SU-DHL-6 (cell line): ENCODE measurements at regions not wholly inside any gene's neighbourhood (a gene's known extent, or its start where the extent isn't known, plus 50 kb on each side); places are given as distances from the start of the nearest gene placed in this dataset.

Experiments used
- H2AFZ ChIP-seq: fragments of 200-600 bp; sonication (generic); 2 replicates; pipeline ENCODE4 v1.6.1; 2014; ENCODE audit warnings: low read depth, mild to moderate bottlenecking, moderate library complexity, mixed read lengths, antibody characterized with exemption, low read length; ENCODE audit not compliant: severe bottlenecking
- H3F3A ChIP-seq: fragments of 200-600 bp; shearing (Covaris generic); 2 replicates; pipeline ENCODE4 v1.6.0; 2016; ENCODE audit warnings: antibody characterized with exemption, mild to moderate bottlenecking; ENCODE audit not compliant: insufficient read depth
- H3K27ac ChIP-seq: fragments of 200-600 bp; sonication (generic); 2 replicates; pipeline ENCODE4 v1.5.1; 2016; ENCODE audit warnings: low read depth, mild to moderate bottlenecking, low read length, moderate library complexity, mixed read lengths
- H3K27me3 ChIP-seq: fragments of 200-600 bp; sonication (generic), shearing (Covaris generic); 2 replicates; pipeline ENCODE4 v1.6.0; 2014; ENCODE audit warnings: mild to moderate bottlenecking, low read length
- H3K36me3 ChIP-seq: fragments of 200-600 bp; sonication (generic); 2 replicates; pipeline ENCODE4 v1.6.1; 2014; ENCODE audit warnings: mild to moderate bottlenecking, low read length, mixed read lengths
- H3K4me2 ChIP-seq: fragments of 300-600, 200-600 bp; shearing (Covaris generic), sonication (generic); 2 replicates; pipeline ENCODE4 v1.6.0; 2014; ENCODE audit warnings: low read length, low read depth, mild to moderate bottlenecking; ENCODE audit not compliant: poor library complexity, severe bottlenecking
- H3K4me3 ChIP-seq: fragments of 200-600 bp; sonication (generic); 2 replicates; pipeline ENCODE4 v1.5.1; 2014; ENCODE audit warnings: antibody characterized with exemption, low read length, mild to moderate bottlenecking, mixed read lengths; ENCODE audit not compliant: insufficient read depth, poor library complexity, severe bottlenecking
- H3K79me2 ChIP-seq: fragments of 200-600 bp; sonication (generic); 2 replicates; pipeline ENCODE4 v1.6.1; 2014; ENCODE audit warnings: mild to moderate bottlenecking, low read length, moderate library complexity; ENCODE audit not compliant: insufficient read depth
- H3K9ac ChIP-seq: fragments of 200-600 bp; sonication (generic); 2 replicates; pipeline ENCODE4 v1.7.0; 2014; ENCODE audit warnings: mild to moderate bottlenecking, low read length
- H3K9me2 ChIP-seq: fragments of 200-600 bp; sonication (generic); replicated peaks from 2 replicates; pipeline ENCODE4 v1.6.1; 2014; ENCODE audit warnings: low read length; ENCODE audit not compliant: insufficient read depth
- H3K9me3 ChIP-seq: fragments of 200-600 bp; sonication (generic); 2 replicates; pipeline ENCODE4 v1.6.1; 2014; ENCODE audit warnings: low read length, mixed read lengths; ENCODE audit not compliant: insufficient read depth
- H4K20me1 ChIP-seq: fragments of 200-600 bp; sonication (generic); 2 replicates; pipeline ENCODE4 v1.6.1; 2014; ENCODE audit warnings: low read depth, mild to moderate bottlenecking, antibody characterized with exemption, low read length, moderate library complexity, mixed read lengths
- EZH2phosphoT487 ChIP-seq: fragments of 200-600 bp; sonication (generic), shearing (Covaris generic); conservative IDR thresholded peaks from 2 replicates; pipeline ENCODE4 v1.6.1; 2018; ENCODE audit warnings: mild to moderate bottlenecking, antibody characterized with exemption, low read length, moderate library complexity, mixed read lengths
- TF ChIP-seq, protein P1 (sequence below): fragments of 200-600 bp; sonication (generic); IDR thresholded peaks from one replicate; pipeline ENCODE4 v1.5.1; 2017; ENCODE audit warnings: antibody characterized with exemption, mild to moderate bottlenecking, low read length, moderate library complexity; ENCODE audit not compliant: insufficient read depth, poor library complexity, severe bottlenecking

DNA sequence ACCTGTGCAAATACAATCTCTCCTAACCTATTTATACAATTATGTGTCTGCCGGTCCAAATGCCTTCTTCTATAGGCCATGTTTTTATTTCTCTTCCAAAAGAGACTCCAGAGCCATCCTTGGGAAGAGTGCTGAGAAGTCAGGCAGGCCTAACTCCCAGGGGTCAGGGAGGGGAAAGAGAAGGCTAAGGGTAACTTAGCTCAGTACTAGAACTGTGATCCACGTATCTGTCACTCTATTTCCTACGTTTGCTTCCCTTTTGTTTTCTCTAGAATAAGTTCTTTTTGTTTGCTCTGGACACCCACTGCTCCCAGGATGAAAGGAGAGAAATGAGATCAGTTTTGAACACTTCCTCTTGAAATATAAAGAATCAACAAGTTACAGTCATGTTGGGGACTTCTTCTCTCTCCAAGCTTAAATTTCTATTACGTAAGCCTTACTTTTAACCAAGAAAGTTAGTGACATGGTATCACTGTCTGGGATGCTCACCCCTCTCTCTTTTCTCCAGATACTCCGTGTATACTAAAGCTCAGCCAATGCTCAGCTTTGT lies 79.2 kb downstream of the DAD1 start:
- H2AFZ ChIP-seq = no peak overlapping the region
- H3K27ac ChIP-seq = peak overlapping the region; percentile 82
- no peak for TF ChIP-seq EZH2phosphoT487
- TF ChIP-seq, protein P1, sequence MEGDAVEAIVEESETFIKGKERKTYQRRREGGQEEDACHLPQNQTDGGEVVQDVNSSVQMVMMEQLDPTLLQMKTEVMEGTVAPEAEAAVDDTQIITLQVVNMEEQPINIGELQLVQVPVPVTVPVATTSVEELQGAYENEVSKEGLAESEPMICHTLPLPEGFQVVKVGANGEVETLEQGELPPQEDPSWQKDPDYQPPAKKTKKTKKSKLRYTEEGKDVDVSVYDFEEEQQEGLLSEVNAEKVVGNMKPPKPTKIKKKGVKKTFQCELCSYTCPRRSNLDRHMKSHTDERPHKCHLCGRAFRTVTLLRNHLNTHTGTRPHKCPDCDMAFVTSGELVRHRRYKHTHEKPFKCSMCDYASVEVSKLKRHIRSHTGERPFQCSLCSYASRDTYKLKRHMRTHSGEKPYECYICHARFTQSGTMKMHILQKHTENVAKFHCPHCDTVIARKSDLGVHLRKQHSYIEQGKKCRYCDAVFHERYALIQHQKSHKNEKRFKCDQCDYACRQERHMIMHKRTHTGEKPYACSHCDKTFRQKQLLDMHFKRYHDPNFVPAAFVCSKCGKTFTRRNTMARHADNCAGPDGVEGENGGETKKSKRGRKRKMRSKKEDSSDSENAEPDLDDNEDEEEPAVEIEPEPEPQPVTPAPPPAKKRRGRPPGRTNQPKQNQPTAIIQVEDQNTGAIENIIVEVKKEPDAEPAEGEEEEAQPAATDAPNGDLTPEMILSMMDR = no peak
- peaks cover 23% of the 10 kb centered on the region; the same call in 1 of the 2 replicates for H3F3A ChIP-seq
- no peaks in the 10 kb centered on the region for H3K9me2 ChIP-seq
- no peaks in the 10 kb centered on the region for H3K27me3 ChIP-seq
- H3K4me2 ChIP-seq = peak overlapping the region; percentile 39
- H4K20me1 ChIP-seq = no peaks in the 10 kb centered on the region
- H3K9me3 ChIP-seq = no peaks in the 10 kb centered on the region
- H3K36me3 ChIP-seq = no peaks in the 10 kb centered on the region
- H3K9ac ChIP-seq = peak overlapping the region; percentile 38; the same call in 1 of the 2 replicates
- H3K4me3 ChIP-seq = no peak overlapping the region
- H3K79me2 ChIP-seq = no peaks in the 10 kb centered on the region

DNA sequence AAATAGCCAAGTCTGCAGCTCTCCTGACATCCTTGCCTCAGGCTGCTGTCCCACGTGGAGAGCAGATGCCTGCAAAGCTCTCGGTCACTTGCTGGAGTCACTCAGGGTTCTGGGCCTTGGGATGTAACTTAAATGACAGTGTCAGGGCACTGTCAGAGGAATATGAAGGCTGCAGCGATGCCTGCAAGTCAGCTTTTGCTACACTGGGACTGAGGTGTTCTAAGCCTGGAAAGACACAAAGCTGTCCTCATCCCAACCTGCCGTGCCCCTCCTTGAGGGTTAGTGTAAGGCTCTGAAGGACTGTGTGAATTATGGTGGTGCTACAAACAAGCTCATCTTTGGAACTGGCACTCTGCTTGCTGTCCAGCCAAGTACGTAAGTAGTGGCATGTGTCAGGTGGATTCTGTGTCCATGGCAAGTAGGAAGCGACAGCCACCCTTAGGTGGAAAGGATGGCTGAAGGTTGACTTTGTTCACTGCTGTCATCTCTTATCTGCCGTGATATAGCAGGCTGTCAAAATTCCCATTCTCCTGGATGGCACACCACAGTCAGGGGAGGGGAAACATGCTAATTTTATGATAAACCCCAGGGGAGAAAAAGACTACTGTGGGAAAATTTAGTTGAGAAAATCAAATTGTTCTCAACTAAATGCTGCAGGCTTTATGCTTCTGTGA lies 79.9 kb downstream of the DAD1 start:
- Histone ChIP-seq H3K36me3 (no peaks in the 10 kb centered on the region), H3K79me2 (no peaks in the 10 kb centered on the region), H3F3A (peaks cover 23% of the 10 kb centered on the region; the same call in 1 of the 2 replicates), H4K20me1 (no peaks in the 10 kb centered on the region), H3K4me2 (peak overlapping the region; percentile 39), H3K9ac (peak overlapping the region; percentile 38), H2AFZ (no peak overlapping the region), H3K4me3 (no peak overlapping the region), H3K27me3 (no peaks in the 10 kb centered on the region), H3K27ac (peak overlapping the region; percentile 82), H3K9me3 (no peaks in the 10 kb centered on the region), H3K9me2 (no peaks in the 10 kb centered on the region)
- no peak for TF ChIP-seq EZH2phosphoT487
- TF ChIP-seq, protein P1 = no peak

DNA sequence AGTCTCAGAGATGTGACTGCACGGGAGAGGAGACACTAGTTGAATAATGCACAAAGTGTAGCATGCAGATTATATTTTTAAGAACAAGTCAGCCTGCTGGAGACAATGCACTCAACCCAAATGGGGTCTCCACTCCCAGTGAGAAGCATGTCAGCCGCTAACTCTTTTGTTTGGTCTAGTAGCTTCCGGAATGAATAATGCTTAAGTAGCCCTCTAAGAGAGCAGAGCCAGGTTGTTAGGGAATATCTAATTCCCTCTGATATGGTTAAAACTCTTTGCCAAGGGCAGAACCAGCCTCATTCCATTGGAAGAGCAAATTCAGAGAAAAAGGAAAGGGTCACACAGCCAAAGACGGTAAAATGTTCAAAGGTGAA lies 80.4 kb downstream of the DAD1 start:
- Histone ChIP-seq H2AFZ (no peak overlapping the region), H4K20me1 (no peaks in the 10 kb centered on the region), H3K4me2 (peak overlapping the region; percentile 39), H3K9me3 (no peaks in the 10 kb centered on the region), H3K36me3 (no peaks in the 10 kb centered on the region), H3K27ac (peak overlapping the region; percentile 82), H3K9me2 (no peaks in the 10 kb centered on the region), H3K9ac (peak overlapping the region; percentile 38), H3K27me3 (no peaks in the 10 kb centered on the region), H3K79me2 (no peaks in the 10 kb centered on the region), H3F3A (peaks cover 23% of the 10 kb centered on the region; the same call in 1 of the 2 replicates), H3K4me3 (no peak overlapping the region)
- no peak for TF ChIP-seq EZH2phosphoT487
- TF ChIP-seq, protein P1 = no peak
